GM18517 (cell line): ENCODE measurements at regions not wholly inside any gene's neighbourhood (a gene's known extent, or its start where the extent isn't known, plus 50 kb on each side); places are given as distances from the start of the nearest gene placed in this dataset.

Experiments used
- ATAC-seq: cut with Tn5 transposase; IDR thresholded peaks from one replicate; pipeline ENCODE4 v1.9.1; 2021; ENCODE audit warnings: mild to moderate bottlenecking, moderate library complexity; ENCODE audit not compliant: unreplicated experiment

DNA sequence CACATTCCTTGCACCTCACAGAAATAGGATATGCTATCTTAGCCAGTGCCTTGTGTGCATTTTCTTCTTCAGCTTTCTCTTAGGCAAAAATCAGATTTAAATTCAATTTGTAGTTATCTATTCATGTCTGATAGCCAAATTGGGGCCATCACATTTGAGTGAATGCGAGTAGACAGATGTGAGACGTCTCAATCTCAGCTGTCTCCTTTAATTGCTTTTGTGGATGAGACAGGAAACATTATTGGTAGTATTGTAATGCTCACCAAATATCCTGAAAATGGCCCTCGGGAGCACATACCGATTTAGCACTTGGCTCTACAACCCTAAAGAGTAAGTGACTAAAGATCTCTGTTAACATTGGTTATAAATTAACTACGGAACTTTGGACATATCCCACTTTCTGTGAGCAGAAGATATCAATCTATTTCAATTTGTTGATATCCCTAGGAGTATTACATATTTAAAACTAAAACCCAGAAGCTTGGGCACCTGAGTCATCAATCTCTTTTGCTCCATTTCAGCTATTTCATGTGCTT is 1012.5 kb upstream of the TMEM132C start:
- ATAC-seq: no peak

DNA sequence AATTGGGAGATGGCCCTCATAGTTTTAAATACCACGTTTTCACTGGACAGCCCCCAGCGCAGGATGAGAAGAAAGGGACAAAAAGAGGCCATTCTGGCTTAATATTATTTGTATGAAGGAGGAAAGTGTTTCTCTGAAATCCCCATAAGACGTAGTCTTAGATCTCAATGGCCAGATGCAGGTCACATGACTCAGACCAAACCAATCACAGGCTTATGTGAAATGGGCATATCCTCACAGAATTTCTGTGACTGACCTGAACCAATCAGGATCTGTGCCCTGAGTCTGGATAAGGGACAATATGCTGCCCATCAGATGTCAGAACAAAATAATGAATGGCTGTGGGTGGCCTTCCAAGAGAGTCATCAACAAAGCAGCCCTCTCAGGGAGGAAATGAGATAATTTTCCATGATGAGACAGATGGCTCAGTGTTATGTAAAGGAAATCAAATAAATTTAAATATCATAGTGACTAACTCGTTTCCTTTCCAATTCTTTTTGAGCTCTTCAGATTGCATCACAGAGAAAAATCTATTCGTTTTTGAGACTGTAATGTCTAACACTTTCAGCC is 1009.5 kb upstream of the TMEM132C start:
- ATAC-seq: no peak

DNA sequence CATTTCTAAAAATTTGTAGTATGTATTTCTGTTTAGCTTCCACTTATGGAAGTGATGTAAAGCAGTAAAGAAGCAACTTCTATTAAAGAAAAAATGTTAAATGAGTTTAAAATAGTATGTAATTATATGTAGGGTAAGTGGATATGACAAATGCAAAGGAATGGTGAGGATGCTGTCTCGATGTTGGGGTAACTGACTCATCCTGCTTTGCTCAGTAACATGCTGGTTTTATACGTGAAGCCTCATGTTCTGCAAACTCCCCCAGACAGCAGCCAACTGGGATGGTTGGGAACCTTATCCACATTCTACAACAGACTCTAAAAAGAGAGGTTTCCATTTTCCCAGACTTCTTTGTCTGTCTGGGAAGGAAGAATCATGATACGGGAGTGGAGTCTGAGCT is 1006.4 kb upstream of the TMEM132C start:
- no peak for ATAC-seq

DNA sequence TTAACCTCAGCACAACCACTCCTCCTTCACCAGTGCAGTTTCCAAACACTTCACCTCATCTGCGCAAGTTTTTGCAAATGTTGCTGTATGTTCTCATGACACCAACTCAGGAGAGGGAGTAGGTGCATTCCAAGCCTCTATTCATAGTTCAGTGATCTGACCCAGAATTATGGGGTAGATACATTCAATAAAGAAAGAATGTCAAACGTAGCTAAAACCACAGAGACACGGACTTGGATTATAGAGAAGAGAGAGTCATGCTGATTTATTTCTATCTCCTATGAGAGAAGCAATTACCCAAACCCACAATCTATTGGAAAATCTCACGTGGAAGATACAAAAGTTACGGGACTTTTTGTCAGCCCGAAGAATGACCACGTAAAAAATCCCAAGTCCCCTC is 1006.0 kb upstream of the TMEM132C start:
- ATAC-seq: no peak

- no peak for ATAC-seq
These were observed 1004.4 kb upstream of the TMEM132C start for GRCh38 chr12:127262615-127263014.

DNA sequence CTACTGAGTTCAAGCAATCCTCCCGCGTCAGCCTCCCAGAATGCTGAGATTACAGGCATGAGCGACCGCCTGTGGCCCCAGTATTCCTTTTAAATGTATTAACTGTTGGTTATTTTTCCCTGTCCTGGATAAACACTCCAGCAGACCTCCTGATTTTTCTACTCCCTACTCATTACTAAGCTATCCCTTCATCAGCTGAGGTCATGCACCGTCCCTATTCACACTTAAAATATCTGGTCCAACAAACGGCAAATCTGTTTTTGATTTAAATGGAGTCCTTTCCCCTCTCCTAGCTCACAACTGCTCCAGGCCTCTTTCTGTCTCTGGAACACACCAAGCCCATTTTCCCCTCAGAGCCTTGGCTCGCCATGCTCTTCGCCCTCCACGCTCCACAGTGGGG is 1003.3 kb upstream of the TMEM132C start:
- ATAC-seq: no peak

- no peak for ATAC-seq
These were observed 999.8 kb upstream of the TMEM132C start for GRCh38 chr12:127267128-127267527.

DNA sequence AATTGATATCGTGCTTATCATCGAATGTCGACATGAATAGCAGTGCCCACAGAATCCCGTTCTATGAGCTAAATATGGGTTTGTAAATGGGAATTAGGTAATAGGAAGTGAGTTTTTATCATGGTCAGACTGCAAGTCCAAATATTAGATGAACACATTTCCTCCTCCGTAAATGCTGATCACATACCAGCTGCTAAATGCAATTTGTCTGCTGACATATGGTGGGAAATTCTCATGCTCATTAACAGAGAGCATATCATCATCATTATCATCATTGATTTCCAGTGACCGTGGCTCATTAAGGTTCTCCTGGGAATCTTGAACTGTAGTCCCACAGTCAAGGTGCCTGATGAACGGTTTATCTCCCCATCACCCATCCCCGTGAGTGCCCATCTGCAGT is 998.8 kb upstream of the TMEM132C start:
- no peak for ATAC-seq

DNA sequence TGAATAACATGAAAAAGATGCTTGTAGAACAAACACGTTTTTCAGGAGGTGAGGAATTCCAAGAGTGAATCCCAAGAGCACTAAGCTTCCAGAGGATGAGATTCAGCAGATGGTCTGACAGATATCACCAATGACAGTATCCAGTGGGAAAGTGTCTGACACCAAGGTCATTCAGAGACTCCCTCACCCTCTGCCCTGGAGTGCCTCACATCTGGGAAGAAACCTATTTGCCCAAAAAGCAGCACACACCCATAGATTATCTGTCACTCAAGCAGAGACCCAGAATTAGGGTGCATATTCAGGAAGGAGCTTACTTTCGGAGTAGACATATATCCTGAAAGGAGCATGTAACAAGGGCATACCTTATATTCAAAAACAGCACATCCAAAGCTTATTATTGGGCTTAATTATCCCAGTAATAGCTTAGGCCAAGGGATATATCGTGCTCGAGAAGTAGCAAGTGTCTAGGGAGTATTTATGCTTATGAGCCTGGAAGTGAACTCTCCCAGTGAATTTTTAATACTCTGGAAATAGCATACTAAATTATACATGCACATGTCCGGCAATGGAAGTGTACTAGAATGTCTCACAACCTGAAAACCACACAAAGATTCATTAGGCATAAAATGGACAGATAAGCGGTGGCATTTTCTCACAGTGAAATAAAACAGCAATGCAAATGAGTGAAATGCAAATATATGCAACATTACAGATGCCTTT is 998.1 kb upstream of the TMEM132C start:
- ATAC-seq: no peak

DNA sequence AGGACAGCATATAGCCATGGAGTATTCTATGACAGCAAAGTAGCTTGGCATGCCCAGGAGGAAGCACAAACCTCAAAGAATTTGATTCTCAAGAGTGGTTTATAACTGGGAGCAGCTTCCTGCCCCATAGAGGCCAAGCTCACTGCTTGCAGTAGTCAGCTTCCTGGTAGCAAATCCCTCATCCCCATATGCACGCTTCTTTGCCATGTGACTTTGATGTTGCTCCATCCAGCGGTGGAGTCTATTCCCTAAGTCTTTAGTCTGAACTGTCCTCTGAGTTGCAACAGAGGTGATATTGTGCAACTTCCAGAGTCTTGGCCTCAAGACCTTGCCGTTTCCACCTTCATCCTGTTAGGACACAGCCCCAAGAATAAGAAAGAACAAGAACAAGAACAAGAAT is 996.8 kb upstream of the TMEM132C start:
- no peak for ATAC-seq

DNA sequence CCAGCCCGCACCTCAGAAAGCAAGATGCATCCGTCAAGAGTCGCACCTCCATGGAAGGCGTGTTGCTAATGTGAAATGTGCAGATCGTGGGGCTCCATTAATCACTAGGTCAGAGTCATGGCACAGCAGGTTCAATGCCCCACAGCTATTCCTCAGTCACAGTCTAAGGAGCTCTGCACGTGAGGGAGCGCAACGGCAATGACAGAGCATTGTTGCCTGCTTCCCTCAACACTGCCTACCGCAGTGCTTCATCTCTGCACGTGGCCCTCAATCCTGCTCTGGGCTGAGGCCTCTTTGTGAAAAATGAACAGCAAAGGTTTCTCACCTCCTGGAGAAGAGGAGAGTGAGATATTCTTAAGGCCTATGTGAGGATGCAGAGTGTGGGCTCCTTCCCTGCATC is 995.2 kb upstream of the TMEM132C start:
- ATAC-seq: no peak

DNA sequence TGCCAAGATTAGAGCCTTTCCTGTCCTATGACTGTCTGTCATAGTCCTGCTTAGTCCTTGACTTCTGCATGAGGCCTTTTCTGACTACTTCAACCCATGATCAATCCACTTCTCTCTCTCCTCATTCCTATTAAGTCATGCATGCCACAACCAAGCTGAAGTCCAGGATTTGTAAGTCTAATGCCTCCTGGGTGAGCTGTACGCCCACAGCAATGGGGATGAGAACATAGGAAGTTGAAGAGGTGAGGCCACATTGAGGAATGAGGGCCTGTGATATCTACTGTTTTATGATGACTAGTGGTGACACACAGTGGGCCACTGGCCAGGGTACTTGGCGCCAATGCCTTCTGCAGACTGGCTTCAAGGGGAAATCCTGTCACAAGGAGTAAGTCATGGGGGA is 994.1 kb upstream of the TMEM132C start:
- ATAC-seq: no peak

- ATAC-seq: no peak
These were observed 993.3 kb upstream of the TMEM132C start for GRCh38 chr12:127273626-127274025.

DNA sequence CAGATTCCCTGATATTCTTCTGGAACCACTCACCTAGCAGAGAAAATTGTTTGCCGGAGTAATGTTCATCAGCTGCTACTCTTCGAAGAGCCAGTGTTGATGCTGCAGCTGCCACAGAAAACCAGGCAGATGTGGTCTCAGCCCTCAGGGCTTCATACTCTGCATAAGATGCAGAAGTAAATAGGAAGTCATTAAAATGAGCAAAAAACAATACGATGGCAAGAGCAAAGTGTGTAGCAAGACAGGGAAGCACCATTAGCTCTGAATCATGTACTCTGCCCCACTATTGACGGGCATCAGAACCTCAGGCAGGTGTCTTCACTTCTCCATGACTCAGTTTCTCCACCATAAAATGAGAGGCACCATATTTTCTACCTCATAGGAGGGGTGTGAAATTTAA is 991.6 kb upstream of the TMEM132C start:
- ATAC-seq: no peak

DNA sequence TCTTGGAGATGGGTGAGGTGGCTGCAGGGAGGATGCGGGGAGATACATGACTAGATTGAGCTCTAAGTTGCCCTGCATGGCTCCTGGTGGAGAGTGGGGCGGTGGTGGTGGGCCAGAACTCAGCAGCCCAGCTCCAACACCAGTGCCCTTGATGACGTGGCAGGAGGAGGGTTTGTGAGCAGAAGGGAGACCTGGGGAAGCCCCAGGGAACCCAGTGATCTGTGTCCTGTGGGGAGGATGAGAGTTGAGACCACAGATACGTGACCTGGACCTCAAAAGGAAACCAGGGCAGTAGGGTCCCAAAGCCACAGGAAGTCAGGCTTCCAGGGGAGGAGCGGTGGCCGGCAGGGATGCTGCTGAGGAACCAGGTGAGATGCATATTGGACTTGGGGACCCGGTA is 989.1 kb upstream of the TMEM132C start:
- no peak for ATAC-seq

GRCh38 chr12:127278351-127278750 is 988.6 kb upstream of the TMEM132C start:
- no peak for ATAC-seq

GRCh38 chr12:127280393-127281275 is 986.3 kb upstream of the TMEM132C start:
- ATAC-seq: no peak

- no peak for ATAC-seq
These were observed 984.0 kb upstream of the TMEM132C start for GRCh38 chr12:127282786-127283565.

- no peak for ATAC-seq
These were observed 982.9 kb upstream of the TMEM132C start for GRCh38 chr12:127284021-127284420.

- ATAC-seq: no peak
These were observed 982.0 kb upstream of the TMEM132C start for GRCh38 chr12:127284870-127285431.

DNA sequence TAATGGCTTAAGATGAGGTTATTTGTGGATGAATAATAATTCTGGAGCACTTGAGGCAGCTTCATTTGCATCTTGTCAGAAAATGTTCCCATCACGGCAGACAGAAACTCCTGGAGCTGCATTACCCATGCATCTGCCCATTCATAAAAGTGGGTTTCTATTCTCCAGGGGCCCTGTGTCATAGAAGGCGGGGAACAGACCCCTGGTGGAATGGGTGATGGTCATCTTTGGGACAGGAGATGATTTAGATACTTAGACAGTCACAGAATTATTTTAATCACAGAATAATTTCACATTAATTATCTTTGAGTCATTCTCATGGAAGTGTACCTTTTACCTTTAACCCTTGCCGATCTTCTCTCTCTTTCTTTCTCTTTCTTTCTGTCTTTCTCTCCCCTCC is 980.7 kb upstream of the TMEM132C start:
- ATAC-seq: no peak
